Smooth muscle cell (in vitro differentiated cells): ENCODE measurements at regions not wholly inside any gene's neighbourhood (a gene's known extent, or its start where the extent isn't known, plus 50 kb on each side); places are given as distances from the start of the nearest gene placed in this dataset.
A peak's percentile ranks its signal among the peaks of the same experiment; 100 is the strongest.
"Not testable (repeated sequence)": the region's sequence is repeated elsewhere in the genome, so short reads cannot be mapped to it uniquely, and the experiment has no call there.

Source experiments
- DNase-seq: peaks from one replicate; lab custom pipeline; 2025; ENCODE audit not compliant: unreplicated experiment; lab: John Stamatoyannopoulos, UW
- H2AFZ ChIP-seq: fragments of 200-600 bp; sonication (generic); 2 replicates; pipeline ENCODE4 v1.6.0; 2016; ENCODE audit warnings: antibody characterized with exemption, low read depth, mild to moderate bottlenecking
- H3F3A ChIP-seq: fragments of 200-600 bp; sonication (generic); 2 replicates; pipeline ENCODE4 v1.6.0; 2017; ENCODE audit warnings: antibody characterized with exemption, low read depth
- H3K27ac ChIP-seq: fragments of 200-600 bp; sonication (generic); 2 replicates; pipeline ENCODE4 v1.5.1; 2016; ENCODE audit warnings: low read depth, mild to moderate bottlenecking
- H3K27me3 ChIP-seq: fragments of 200-600 bp; sonication (generic); 2 replicates; pipeline ENCODE4 v1.6.1; 2016; ENCODE audit warnings: low read depth, mild to moderate bottlenecking
- H3K36me3 ChIP-seq: fragments of 200-600 bp; sonication (generic); 2 replicates; pipeline ENCODE4 v1.5.1; 2016; ENCODE audit warnings: low read depth
- H3K4me1 ChIP-seq: fragments of 200-600 bp; sonication (generic); 2 replicates; pipeline ENCODE4 v1.5.1; 2016; ENCODE audit warnings: low read depth
- H3K4me2 ChIP-seq: fragments of 200-600 bp; sonication (generic); 2 replicates; pipeline ENCODE4 v1.6.0; 2016; ENCODE audit warnings: mild to moderate bottlenecking
- H3K4me3 ChIP-seq: fragments of 200-600 bp; sonication (generic); 2 replicates; pipeline ENCODE4 v1.5.1; 2016; ENCODE audit warnings: mild to moderate bottlenecking
- H3K79me2 ChIP-seq: fragments of 200-600 bp; sonication (generic); 2 replicates; pipeline ENCODE4 v1.6.0; 2016; ENCODE audit warnings: low read depth, mild to moderate bottlenecking
- H3K9ac ChIP-seq: fragments of 200-600 bp; sonication (generic); 2 replicates; pipeline ENCODE4 v1.6.0; 2016; ENCODE audit warnings: low read depth
- H3K9me3 ChIP-seq: fragments of 200-600 bp; sonication (generic); replicated peaks from 2 replicates; pipeline ENCODE4 v1.5.1; 2016; ENCODE audit warnings: low read depth
- H4K20me1 ChIP-seq: fragments of 200-600 bp; sonication (generic); 2 replicates; pipeline ENCODE4 v1.6.0; 2016; ENCODE audit warnings: low read depth
- CTCF ChIP-seq: fragments of 200-600 bp; sonication (generic); IDR thresholded peaks from 2 replicates; pipeline ENCODE4 v1.5.1; 2017; ENCODE audit warnings: borderline replicate concordance, mild to moderate bottlenecking, antibody characterized with exemption; ENCODE audit not compliant: insufficient read depth, poor library complexity, severe bottlenecking
- WGBS: methylation state at CpG from one replicate; pipeline ENCODE4 v1.1.7; 2016; ENCODE audit warnings: low lambda C conversion rate; 5-methylcytosine and 5-hydroxymethylcytosine counted together

- TF ChIP-seq CTCF = no peak
These were observed 88.6 kb upstream of the MYO10 start for GRCh38 chr5:17024686-17025180.

GRCh38 chr5:17031659-17032277 lies 95.7 kb upstream of the MYO10 start:
- H3K4me1 ChIP-seq, H3K36me3 ChIP-seq, H3K9me3 ChIP-seq, H3K27me3 ChIP-seq, H3K4me2 ChIP-seq, H3K79me2 ChIP-seq, H2AFZ ChIP-seq, H4K20me1 ChIP-seq, H3K4me3 ChIP-seq, H3F3A ChIP-seq, DNase-seq, H3K27ac ChIP-seq, H3K9ac ChIP-seq: not testable (repeated sequence)
- WGBS = 86% methylated on average over 24 of the region's 24 CpGs

More at GRCh38 chr5:17024686-17025180, 88.6 kb upstream of the MYO10 start:
- no peak overlapping the region for H3K4me3 ChIP-seq
- peak overlapping the region; percentile 44 for H3K9ac ChIP-seq
- no peaks in the 10 kb centered on the region for H3K79me2 ChIP-seq
- H3K9me3 ChIP-seq = no peaks in the 10 kb centered on the region
- peaks cover 5% of the 10 kb centered on the region for H3F3A ChIP-seq
- no peaks in the 10 kb centered on the region for H4K20me1 ChIP-seq
- H3K4me1 ChIP-seq = peaks cover 10% of the 10 kb centered on the region
- peak overlapping the region; percentile 68 for H3K4me2 ChIP-seq
- H3K27ac ChIP-seq = peak overlapping the region; percentile 58
- peak overlapping the region; percentile 70 for H2AFZ ChIP-seq
- WGBS = 25% methylated on average over 6 of the region's 6 CpGs
- no peak for DNase-seq
- no peaks in the 10 kb centered on the region for H3K27me3 ChIP-seq
- H3K36me3 ChIP-seq = no peaks in the 10 kb centered on the region

GRCh38 chr5:17032314-17032985 lies 96.4 kb upstream of the MYO10 start:
- not testable (repeated sequence) for H3K4me3 ChIP-seq, H3K79me2 ChIP-seq, H3K36me3 ChIP-seq, H3K9ac ChIP-seq, H3K4me1 ChIP-seq, H3K27ac ChIP-seq, H2AFZ ChIP-seq, H3F3A ChIP-seq, H4K20me1 ChIP-seq, H3K9me3 ChIP-seq, H3K27me3 ChIP-seq, DNase-seq, H3K4me2 ChIP-seq
- 94% methylated on average over 18 of the region's 43 CpGs for WGBS

- H3K9me3 ChIP-seq, H3K36me3 ChIP-seq, H3K4me2 ChIP-seq, H3K27ac ChIP-seq, H3F3A ChIP-seq, H2AFZ ChIP-seq, H3K9ac ChIP-seq, DNase-seq, H4K20me1 ChIP-seq, H3K4me3 ChIP-seq, H3K4me1 ChIP-seq, H3K27me3 ChIP-seq, H3K79me2 ChIP-seq: not testable (repeated sequence)
- WGBS = 94% methylated on average over 2 of the region's 2 CpGs
These were observed 98.9 kb upstream of the MYO10 start for GRCh38 chr5:17034992-17035391.

GRCh38 chr5:17037751-17038150 lies 101.7 kb upstream of the MYO10 start:
- no peak for DNase-seq
- WGBS = 84% methylated on average over 3 of the region's 3 CpGs
- no peak overlapping the region for H3K9ac ChIP-seq

More at GRCh38 chr5:17037751-17038150, 101.7 kb upstream of the MYO10 start:
- no peak for TF ChIP-seq CTCF
- Histone ChIP-seq H3K4me2 (no peak overlapping the region), H3K4me3 (no peak overlapping the region), H3K27ac (no peak overlapping the region), H3F3A (no peaks in the 10 kb centered on the region), H3K4me1 (no peaks in the 10 kb centered on the region), H3K36me3 (no peaks in the 10 kb centered on the region), H4K20me1 (no peaks in the 10 kb centered on the region), H2AFZ (no peak overlapping the region), H3K79me2 (no peaks in the 10 kb centered on the region), H3K9me3 (no peaks in the 10 kb centered on the region), H3K27me3 (no peaks in the 10 kb centered on the region)
